WTC11 (cell line): ENCODE measurements at regions not wholly inside any gene's neighbourhood (a gene's known extent, or its start where the extent isn't known, plus 50 kb on each side); places are given as distances from the start of the nearest gene placed in this dataset.

Experiments
- ATAC-seq: fragments of 200-7000 bp; cut with Tn5 transposase; 2 replicates; pipeline ENCODE4 v1.10.0; 2021; ENCODE audit warnings: mild to moderate bottlenecking, moderate library complexity
- CTCF ChIA-PET: fragments of 300-600 bp; sonication (Branson Sonifier 250); formaldehyde crosslinking; loops from one replicate; lab custom pipeline; 2021; ENCODE audit warnings: antibody characterized with exemption; lab: Charles Lee
- POLR2A ChIA-PET: fragments of 350-600 bp; sonication (Branson Sonifier 250); formaldehyde crosslinking; loops from one replicate; lab custom pipeline; 2021; ENCODE audit warnings: antibody characterized with exemption; lab: Charles Lee
- DNase-seq: peaks from one replicate; pipeline ENCODE4 v3.0.0; 2021; ENCODE audit warnings: low spot score
- H3K27ac Mint-ChIP-seq: 2 replicates; pipeline ENCODE4 v1.8.0; 2021; ENCODE audit warnings: mixed read lengths
- H3K27me3 Mint-ChIP-seq: 2 replicates; pipeline ENCODE4 v1.8.0; 2021; ENCODE audit warnings: low read depth, mild to moderate bottlenecking, moderate library complexity, mixed read lengths
- H3K36me3 Mint-ChIP-seq: 2 replicates; pipeline ENCODE4 v1.8.0; 2021; ENCODE audit warnings: mixed read lengths
- H3K4me1 Mint-ChIP-seq: 2 replicates; pipeline ENCODE4 v1.8.0; 2022; ENCODE audit warnings: mixed read lengths
- H3K4me3 Mint-ChIP-seq: 2 replicates; pipeline ENCODE4 v1.8.0; 2021; ENCODE audit warnings: mild to moderate bottlenecking, moderate library complexity, mixed read lengths
- H3K9me3 Mint-ChIP-seq: 2 replicates; pipeline ENCODE4 v1.8.0; 2021; ENCODE audit warnings: mixed read lengths
- GRHL2 ChIP-seq: fragments of 250-450 bp; sonication (Bioruptor Pico); IDR thresholded peaks from 2 replicates; pipeline ENCODE4 v1.8.0; 2022; ENCODE audit warnings: mild to moderate bottlenecking, moderate library complexity; ENCODE audit not compliant: insufficient replicate concordance, severe bottlenecking
- JUN ChIP-seq: sonication (generic); formaldehyde crosslinking; IDR thresholded peaks from 2 replicates; pipeline ENCODE4 v1.8.0; 2023; ENCODE audit warnings: mild to moderate bottlenecking, missing genetic modification reagents
- NFE2L1 ChIP-seq: sonication (generic); formaldehyde crosslinking; IDR thresholded peaks from 2 replicates; pipeline ENCODE4 v1.8.1; 2023; ENCODE audit warnings: missing genetic modification reagents
- NFYB ChIP-seq: sonication (generic); formaldehyde crosslinking; conservative IDR thresholded peaks from 2 replicates; pipeline ENCODE4 v1.8.0; 2022; ENCODE audit warnings: low read depth, missing genetic modification reagents
- OVOL2 ChIP-seq: fragments of 250-450 bp; sonication (Bioruptor Pico); IDR thresholded peaks from 2 replicates; pipeline ENCODE4 v1.9.0; 2021; ENCODE audit warnings: mild to moderate bottlenecking, borderline replicate concordance
- SMAD3 ChIP-seq: sonication (generic); formaldehyde crosslinking; IDR thresholded peaks from 2 replicates; pipeline ENCODE4 v1.8.0; 2022; ENCODE audit warnings: missing genetic modification reagents, mild to moderate bottlenecking, borderline replicate concordance
- STAT6 ChIP-seq: sonication (generic); formaldehyde crosslinking; conservative IDR thresholded peaks from 2 replicates; pipeline ENCODE4 v1.8.1; 2023; ENCODE audit warnings: mild to moderate bottlenecking, low read depth, missing genetic modification reagents, moderate library complexity
- TCF7 ChIP-seq: sonication (generic); formaldehyde crosslinking; IDR thresholded peaks from 2 replicates; pipeline ENCODE4 v1.8.0; 2022; ENCODE audit warnings: mild to moderate bottlenecking, low read depth, missing genetic modification reagents, moderate library complexity
- ZNF232 ChIP-seq: sonication (generic); formaldehyde crosslinking; IDR thresholded peaks from 2 replicates; pipeline ENCODE4 v1.8.0; 2022; ENCODE audit warnings: mild to moderate bottlenecking, missing genetic modification reagents
- ZNF281 ChIP-seq: sonication (generic); formaldehyde crosslinking; IDR thresholded peaks from 2 replicates; pipeline ENCODE4 v1.8.0; 2023; ENCODE audit warnings: mild to moderate bottlenecking, missing genetic modification reagents
- ZSCAN18 ChIP-seq: fragments of 250-450 bp; sonication (Bioruptor Pico); IDR thresholded peaks from 2 replicates; pipeline ENCODE4 v2.1.2; 2022; ENCODE audit warnings: mild to moderate bottlenecking, moderate library complexity
- TF ChIP-seq, protein P1 (sequence below): sonication (generic); formaldehyde crosslinking; IDR thresholded peaks from 2 replicates; pipeline ENCODE4 v1.8.1; 2023; ENCODE audit warnings: mild to moderate bottlenecking, missing genetic modification reagents
- TF ChIP-seq, protein P2 (sequence below): sonication (generic); formaldehyde crosslinking; IDR thresholded peaks from 2 replicates; pipeline ENCODE4 v1.8.1; 2022; ENCODE audit warnings: missing genetic modification reagents, borderline replicate concordance

- no peak for ATAC-seq
- peaks cover 12% of the 10 kb centered on the region for H3K4me1 Mint-ChIP-seq
These were observed 359.9 kb upstream of the AGA start for GRCh38 chr4:177802162-177802561.

More at GRCh38 chr4:177802162-177802561, 359.9 kb upstream of the AGA start:
- no peak for DNase-seq
- ChIA-PET CTCF (no interaction called here), POLR2A (no interaction called here)
- no peak overlapping the region for H3K4me3 Mint-ChIP-seq
- H3K27ac Mint-ChIP-seq: no peak overlapping the region
- no peak for TF ChIP-seq TCF7
- TF ChIP-seq SMAD3 (CRISPR knock-in tag): no peak
- TF ChIP-seq, protein P1, sequence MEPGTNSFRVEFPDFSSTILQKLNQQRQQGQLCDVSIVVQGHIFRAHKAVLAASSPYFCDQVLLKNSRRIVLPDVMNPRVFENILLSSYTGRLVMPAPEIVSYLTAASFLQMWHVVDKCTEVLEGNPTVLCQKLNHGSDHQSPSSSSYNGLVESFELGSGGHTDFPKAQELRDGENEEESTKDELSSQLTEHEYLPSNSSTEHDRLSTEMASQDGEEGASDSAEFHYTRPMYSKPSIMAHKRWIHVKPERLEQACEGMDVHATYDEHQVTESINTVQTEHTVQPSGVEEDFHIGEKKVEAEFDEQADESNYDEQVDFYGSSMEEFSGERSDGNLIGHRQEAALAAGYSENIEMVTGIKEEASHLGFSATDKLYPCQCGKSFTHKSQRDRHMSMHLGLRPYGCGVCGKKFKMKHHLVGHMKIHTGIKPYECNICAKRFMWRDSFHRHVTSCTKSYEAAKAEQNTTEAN (CRISPR knock-in tag): no peak
- no peak for TF ChIP-seq STAT6 (CRISPR knock-in tag)
- no peak for TF ChIP-seq GRHL2 (CRISPR knock-in tag)
- TF ChIP-seq ZNF281: no peak
- TF ChIP-seq NFYB (CRISPR knock-in tag): no peak
- TF ChIP-seq ZNF232 (CRISPR knock-in tag): no peak
- TF ChIP-seq, protein P2, sequence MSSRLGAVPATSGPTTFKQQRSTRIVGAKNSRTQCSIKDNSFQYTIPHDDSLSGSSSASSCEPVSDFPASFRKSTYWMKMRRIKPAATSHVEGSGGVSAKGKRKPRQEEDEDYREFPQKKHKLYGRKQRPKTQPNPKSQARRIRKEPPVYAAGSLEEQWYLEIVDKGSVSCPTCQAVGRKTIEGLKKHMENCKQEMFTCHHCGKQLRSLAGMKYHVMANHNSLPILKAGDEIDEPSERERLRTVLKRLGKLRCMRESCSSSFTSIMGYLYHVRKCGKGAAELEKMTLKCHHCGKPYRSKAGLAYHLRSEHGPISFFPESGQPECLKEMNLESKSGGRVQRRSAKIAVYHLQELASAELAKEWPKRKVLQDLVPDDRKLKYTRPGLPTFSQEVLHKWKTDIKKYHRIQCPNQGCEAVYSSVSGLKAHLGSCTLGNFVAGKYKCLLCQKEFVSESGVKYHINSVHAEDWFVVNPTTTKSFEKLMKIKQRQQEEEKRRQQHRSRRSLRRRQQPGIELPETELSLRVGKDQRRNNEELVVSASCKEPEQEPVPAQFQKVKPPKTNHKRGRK (CRISPR knock-in tag): no peak
- TF ChIP-seq NFE2L1 (CRISPR knock-in tag): no peak
- no peak for TF ChIP-seq JUN (CRISPR knock-in tag)
- no peak for TF ChIP-seq ZSCAN18 (CRISPR knock-in tag)
- no peak for TF ChIP-seq OVOL2 (CRISPR knock-in tag)
- no peaks in the 10 kb centered on the region for H3K27me3 Mint-ChIP-seq
- H3K36me3 Mint-ChIP-seq: no peaks in the 10 kb centered on the region
- H3K9me3 Mint-ChIP-seq: no peaks in the 10 kb centered on the region
